Suprapubic skin (tissue), 4 donors: ENCODE measurements at regions not wholly inside any gene's neighbourhood (a gene's known extent, or its start where the extent isn't known, plus 50 kb on each side); places are given as distances from the start of the nearest gene placed in this dataset.

Experiments used
- POLR2A ChIP-seq, 2 donors: fragments of 450-650 bp; IDR thresholded peaks; one replicate each; pipeline ENCODE4 v1.6.1; 2017; ENCODE audit warnings: antibody characterized with exemption in 2 of 2, mild to moderate bottlenecking in 2 of 2, moderate library complexity in 2 of 2
- POLR2AphosphoS5 ChIP-seq, 3 donors: sonication (generic); formaldehyde crosslinking; IDR thresholded peaks; one replicate each; pipeline ENCODE4 v1.6.1; 2017; ENCODE audit warnings: antibody characterized with exemption in 3 of 3
- TF ChIP-seq, protein P1 (sequence below), 2 donors: fragments of 200-600 bp in 1 of 2; fragments of 450-650 bp in 1 of 2; sonication (generic) in 1 of 2; IDR thresholded peaks; one replicate each; pipeline ENCODE4 v1.5.1; 2016 to 2019; ENCODE audit warnings: antibody characterized with exemption in 2 of 2, mild to moderate bottlenecking in 1 of 2, moderate library complexity in 1 of 2

GRCh38 chr12:4977102-4977501, 66.6 kb upstream of the KCNA5 start:
- TF ChIP-seq, protein P1, sequence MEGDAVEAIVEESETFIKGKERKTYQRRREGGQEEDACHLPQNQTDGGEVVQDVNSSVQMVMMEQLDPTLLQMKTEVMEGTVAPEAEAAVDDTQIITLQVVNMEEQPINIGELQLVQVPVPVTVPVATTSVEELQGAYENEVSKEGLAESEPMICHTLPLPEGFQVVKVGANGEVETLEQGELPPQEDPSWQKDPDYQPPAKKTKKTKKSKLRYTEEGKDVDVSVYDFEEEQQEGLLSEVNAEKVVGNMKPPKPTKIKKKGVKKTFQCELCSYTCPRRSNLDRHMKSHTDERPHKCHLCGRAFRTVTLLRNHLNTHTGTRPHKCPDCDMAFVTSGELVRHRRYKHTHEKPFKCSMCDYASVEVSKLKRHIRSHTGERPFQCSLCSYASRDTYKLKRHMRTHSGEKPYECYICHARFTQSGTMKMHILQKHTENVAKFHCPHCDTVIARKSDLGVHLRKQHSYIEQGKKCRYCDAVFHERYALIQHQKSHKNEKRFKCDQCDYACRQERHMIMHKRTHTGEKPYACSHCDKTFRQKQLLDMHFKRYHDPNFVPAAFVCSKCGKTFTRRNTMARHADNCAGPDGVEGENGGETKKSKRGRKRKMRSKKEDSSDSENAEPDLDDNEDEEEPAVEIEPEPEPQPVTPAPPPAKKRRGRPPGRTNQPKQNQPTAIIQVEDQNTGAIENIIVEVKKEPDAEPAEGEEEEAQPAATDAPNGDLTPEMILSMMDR (IDR thresholded peaks at IDR 0.05), result no peak
- TF ChIP-seq POLR2A (IDR thresholded peaks at IDR 0.05), result no peak
- TF ChIP-seq POLR2AphosphoS5 (IDR thresholded peaks at IDR 0.05), result no peak
